PC-9 (cell line): ENCODE measurements at regions not wholly inside any gene's neighbourhood (a gene's known extent, or its start where the extent isn't known, plus 50 kb on each side); places are given as distances from the start of the nearest gene placed in this dataset.

Experiments
- BruUV-seq: library from RNA; stranded (reverse); fragments of 400-500 nt; replicated peaks from 2 replicates; lab custom pipeline; 2021; lab: Mats Ljungman, UMichigan
- CTCF ChIA-PET: fragments of 300-600 bp; sonication (Branson Sonifier 250); formaldehyde crosslinking; loops from one replicate; lab custom pipeline; 2022; ENCODE audit warnings: antibody characterized with exemption; lab: Charles Lee
- POLR2A ChIA-PET: fragments of 300-600 bp; sonication (Branson Sonifier 250); formaldehyde crosslinking; loops from one replicate; lab custom pipeline; 2022; ENCODE audit warnings: antibody characterized with exemption; ENCODE audit not compliant: unreplicated experiment; lab: Charles Lee
- DNase-seq, 2 experiments: peaks; one replicate each; pipeline versions ENCODE4 v3.0.0 to v3.0.0-alpha.2; 2015 to 2022; ENCODE audit warnings: mixed read lengths in 1 of 2
- H2AFZ ChIP-seq: fragments of 200-600 bp; sonication (generic); 2 replicates; pipeline ENCODE4 v1.8.1; 2017; ENCODE audit warnings: antibody characterized with exemption
- H3F3A ChIP-seq: fragments of 200-600 bp; sonication (generic); 2 replicates; pipeline ENCODE4 v1.8.1; 2017; ENCODE audit warnings: antibody characterized with exemption, mild to moderate bottlenecking, low read depth; ENCODE audit not compliant: insufficient read depth
- H3K27ac ChIP-seq: fragments of 200-600 bp; sonication (generic); 2 replicates; pipeline ENCODE4 v1.6.1; 2016; ENCODE audit warnings: mixed run types
- H3K27me3 ChIP-seq: fragments of 200-600 bp; sonication (generic); 2 replicates; pipeline ENCODE4 v1.6.1; 2016; ENCODE audit warnings: low read depth, mixed run types; ENCODE audit not compliant: insufficient read depth
- H3K36me3 ChIP-seq: fragments of 200-600 bp; sonication (generic); 2 replicates; pipeline ENCODE4 v1.6.1; 2016; ENCODE audit warnings: low read depth, mixed run types
- H3K4me1 ChIP-seq: fragments of 200-600 bp; sonication (generic); replicated peaks from 2 replicates; pipeline ENCODE4 v1.6.1; 2016; ENCODE audit warnings: mixed run types; ENCODE audit not compliant: insufficient read depth
- H3K4me2 ChIP-seq: fragments of 200-600 bp; sonication (generic); 2 replicates; pipeline ENCODE4 v1.6.1; 2017; ENCODE audit warnings: mixed run types
- H3K4me3 ChIP-seq: fragments of 200-600 bp; sonication (generic); 2 replicates; pipeline ENCODE4 v1.6.1; 2016; ENCODE audit warnings: mixed run types
- H3K79me2 ChIP-seq: fragments of 200-600 bp; sonication (generic); 2 replicates; pipeline ENCODE4 v1.6.1; 2017; ENCODE audit warnings: low read depth, mixed run types
- H3K9me2 ChIP-seq: fragments of 200-600 bp; sonication (generic); 2 replicates; pipeline ENCODE4 v1.8.1; 2017; ENCODE audit warnings: mild to moderate bottlenecking; ENCODE audit not compliant: insufficient read depth
- H3K9me3 ChIP-seq: fragments of 200-600 bp; sonication (generic); 2 replicates; pipeline ENCODE4 v1.8.1; 2016; ENCODE audit warnings: low read depth; ENCODE audit not compliant: insufficient read depth
- H4K20me1 ChIP-seq: fragments of 200-600 bp; sonication (generic); 2 replicates; pipeline ENCODE4 v1.8.1; 2017; ENCODE audit not compliant: insufficient read depth
- CTCF ChIP-seq: fragments of 200-600 bp; sonication (generic); conservative IDR thresholded peaks from 2 replicates; pipeline ENCODE4 v1.6.1; 2017; ENCODE audit warnings: mixed run types, antibody characterized with exemption, mild to moderate bottlenecking, moderate library complexity
- EZH2 ChIP-seq: fragments of 200-600 bp; sonication (generic); IDR thresholded peaks from 2 replicates; pipeline ENCODE4 v1.8.0; 2017; ENCODE audit warnings: antibody characterized with exemption, low read depth
- intact Hi-C: fragments of 100-400 bp; cut with micrococcal nuclease; formaldehyde crosslinking; loops from one replicate; pipeline ENCODE4 v1.10.0; 2022; ENCODE audit not compliant: unreplicated experiment

- H3F3A ChIP-seq = no peaks in the 10 kb centered on the region
- peaks cover 77% of the 10 kb centered on the region for H3K27me3 ChIP-seq
- H3K4me1 ChIP-seq = no peaks in the 10 kb centered on the region
- ChIA-PET CTCF (no interaction called here), POLR2A (no interaction called here)
- intact Hi-C loops = no loop called here
- BruUV-seq = no TSS peak
- no peaks in the 10 kb centered on the region for H3K9me3 ChIP-seq
- no peaks in the 10 kb centered on the region for H3K36me3 ChIP-seq
- no peaks in the 10 kb centered on the region for H4K20me1 ChIP-seq
- no peak overlapping the region for H3K4me3 ChIP-seq
- H3K4me2 ChIP-seq = no peak overlapping the region
- no peak for DNase-seq
- no peak overlapping the region for H3K27ac ChIP-seq
- no peak overlapping the region for H2AFZ ChIP-seq
- H3K79me2 ChIP-seq = no peaks in the 10 kb centered on the region
- no peaks in the 10 kb centered on the region for H3K9me2 ChIP-seq
- TF ChIP-seq CTCF (no peak), EZH2 (no peak)
Measured at GRCh38 chr5:4542145-4542778, 597.9 kb upstream of the ADAMTS16 start.

- no peaks in the 10 kb centered on the region for H3K36me3 ChIP-seq
- no peaks in the 10 kb centered on the region for H3K79me2 ChIP-seq
- BruUV-seq = no TSS peak
- no peaks in the 10 kb centered on the region for H3F3A ChIP-seq
- no peaks in the 10 kb centered on the region for H3K4me1 ChIP-seq
- H3K4me3 ChIP-seq = no peak overlapping the region
- H4K20me1 ChIP-seq = no peaks in the 10 kb centered on the region
- H3K4me2 ChIP-seq = no peak overlapping the region
- no peak for TF ChIP-seq EZH2
- no peak for TF ChIP-seq CTCF
- H3K27ac ChIP-seq = no peak overlapping the region
- ChIA-PET POLR2A (no interaction called here), CTCF (no interaction called here)
- no peaks in the 10 kb centered on the region for H3K9me3 ChIP-seq
- peaks cover 58% of the 10 kb centered on the region for H3K27me3 ChIP-seq
- no peak overlapping the region for H2AFZ ChIP-seq
- no peak for DNase-seq
- intact Hi-C loops = no loop called here
- no peaks in the 10 kb centered on the region for H3K9me2 ChIP-seq
Measured at GRCh38 chr5:4544049-4544670, 596.0 kb upstream of the ADAMTS16 start.

- intact Hi-C loops = no loop called here
- BruUV-seq = no TSS peak
Measured at GRCh38 chr5:4547547-4547946, 592.6 kb upstream of the ADAMTS16 start.

More at GRCh38 chr5:4547547-4547946, 592.6 kb upstream of the ADAMTS16 start:
- Histone ChIP-seq H3K4me3 (no peak overlapping the region), H3K4me2 (no peak overlapping the region), H3F3A (no peaks in the 10 kb centered on the region), H4K20me1 (no peaks in the 10 kb centered on the region), H2AFZ (no peak overlapping the region), H3K4me1 (no peaks in the 10 kb centered on the region), H3K27me3 (peaks cover 33% of the 10 kb centered on the region), H3K9me2 (no peaks in the 10 kb centered on the region), H3K27ac (no peak overlapping the region), H3K36me3 (no peaks in the 10 kb centered on the region), H3K79me2 (no peaks in the 10 kb centered on the region), H3K9me3 (no peaks in the 10 kb centered on the region)
- TF ChIP-seq EZH2 = no peak
- ChIA-PET CTCF (no interaction called here), POLR2A (no interaction called here)
- DNase-seq = no peak
